ENCODE measurements at regions not wholly inside any gene's neighbourhood (a gene's known extent, or its start where the extent isn't known, plus 50 kb on each side); places are given as distances from the start of the nearest gene placed in this dataset.

DNA sequence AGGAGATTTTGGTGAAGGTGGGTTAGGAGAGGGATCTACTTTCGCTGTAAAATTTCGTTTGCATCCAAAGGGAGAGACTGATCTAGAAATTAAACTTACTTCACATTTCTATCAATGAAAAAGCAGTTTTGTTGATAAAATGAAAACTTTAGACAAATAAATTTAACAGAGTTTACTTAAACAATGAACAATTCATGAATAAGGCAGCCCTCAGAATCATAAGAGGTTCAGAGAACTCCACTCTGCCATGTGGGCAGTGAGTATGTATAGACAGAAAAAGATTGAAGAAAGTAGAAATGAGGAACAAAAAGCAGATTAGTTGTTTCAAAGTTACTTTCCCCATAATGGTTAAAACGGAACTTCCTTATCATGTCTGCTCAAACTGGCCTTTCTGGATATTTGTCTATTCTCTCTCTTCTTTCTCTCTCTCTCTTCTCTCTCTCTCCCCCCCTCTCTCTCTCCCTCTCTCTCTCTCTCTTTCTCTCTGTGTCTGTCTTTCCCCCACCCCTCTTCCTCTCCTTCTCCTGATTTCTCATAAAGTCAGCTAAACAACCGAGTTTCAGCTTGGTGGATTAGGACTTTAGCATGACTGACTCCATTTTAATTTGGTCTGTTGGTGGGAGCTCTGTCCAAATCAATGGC lies 248.9 kb downstream of the TJP1 start:
- WGBS, 2 donors, result 80 to 85% methylated on average over 4 of the region's 4 CpGs
- TF ChIP-seq POLR2AphosphoS5 (IDR thresholded peaks at IDR 0.05), result no peak
- TF ChIP-seq POLR2A (IDR thresholded peaks at IDR 0.05), result no peak
- TF ChIP-seq CTCF (IDR thresholded peaks at IDR 0.05), result no peak
- TF ChIP-seq EP300 (IDR thresholded peaks at IDR 0.05), result no peak

DNA sequence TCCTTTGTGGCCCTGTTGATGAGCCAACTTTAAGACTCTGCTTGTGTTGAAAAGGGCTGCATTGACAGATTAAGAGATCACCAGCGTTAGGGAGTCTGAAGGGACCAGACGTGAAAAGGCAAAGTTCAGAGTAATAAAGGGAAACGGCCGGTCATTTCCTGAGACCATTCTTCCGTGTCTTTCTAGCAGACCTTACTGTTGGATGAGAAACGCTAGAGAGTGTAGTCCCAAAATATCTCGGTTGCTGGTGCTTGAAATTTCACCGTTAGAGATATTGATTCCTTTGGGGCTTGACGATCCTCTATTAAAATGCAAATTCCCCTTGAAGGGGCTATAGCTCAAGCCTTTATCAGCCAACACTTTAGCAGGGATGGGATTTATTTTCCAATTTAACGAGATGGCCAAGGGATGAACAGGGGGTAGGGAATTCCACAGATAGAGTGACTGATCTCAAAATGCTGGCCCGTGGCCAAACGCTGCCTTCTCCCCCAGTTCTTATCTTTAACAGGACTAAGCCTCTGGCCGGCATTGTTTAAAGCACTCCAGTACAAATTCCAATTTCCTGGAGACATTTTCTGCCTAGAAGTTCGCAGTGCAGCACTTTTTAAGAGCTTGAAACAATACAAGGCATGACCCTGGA lies 250.4 kb downstream of the TJP1 start:
- H3K36me3 ChIP-seq, result no peaks in the 10 kb centered on the region
- DNase-seq (no peak), ATAC-seq (ENCODE audit: low FRiP score in 2 of 2) (no peak)
- TF ChIP-seq POLR2AphosphoS5 (IDR thresholded peaks at IDR 0.05) (no peak), CTCF (IDR thresholded peaks at IDR 0.05) (no peak), EP300 (IDR thresholded peaks at IDR 0.05) (no peak), POLR2A (IDR thresholded peaks at IDR 0.05) (no peak)
- H3K4me1 ChIP-seq, result peaks cover 4 to 39% (median 16%) of the 10 kb centered on the region in 4 donors
- 2 to 6% methylated on average over 14 of the region's 14 CpGs for WGBS, 2 donors
- H3K4me3 ChIP-seq, result peak overlapping the region in 3 of 4 donors; percentile 52 to 60 (median 57)
- H3K27me3 ChIP-seq, result peaks cover 0 to 18% (median 2%) of the 10 kb centered on the region in 4 donors
- no peaks in the 10 kb centered on the region for H3K9me3 ChIP-seq
- peak overlapping the region in 2 of 4 donors; percentile 4 to 44 for H3K27ac ChIP-seq

More for the DNA sequence above, 248.9 kb downstream of the TJP1 start:
- ATAC-seq (ENCODE audit: low FRiP score in 2 of 2) (no peak), DNase-seq (no peak)
- H3K4me3 ChIP-seq, result no peak overlapping the region
- peaks cover 0 to 18% (median 2%) of the 10 kb centered on the region in 4 donors for H3K27me3 ChIP-seq
- no peak overlapping the region for H3K27ac ChIP-seq
- H3K9me3 ChIP-seq, result no peaks in the 10 kb centered on the region
- no peaks in the 10 kb centered on the region for H3K36me3 ChIP-seq
- H3K4me1 ChIP-seq, result peaks cover 4 to 39% (median 16%) of the 10 kb centered on the region in 4 donors

DNA sequence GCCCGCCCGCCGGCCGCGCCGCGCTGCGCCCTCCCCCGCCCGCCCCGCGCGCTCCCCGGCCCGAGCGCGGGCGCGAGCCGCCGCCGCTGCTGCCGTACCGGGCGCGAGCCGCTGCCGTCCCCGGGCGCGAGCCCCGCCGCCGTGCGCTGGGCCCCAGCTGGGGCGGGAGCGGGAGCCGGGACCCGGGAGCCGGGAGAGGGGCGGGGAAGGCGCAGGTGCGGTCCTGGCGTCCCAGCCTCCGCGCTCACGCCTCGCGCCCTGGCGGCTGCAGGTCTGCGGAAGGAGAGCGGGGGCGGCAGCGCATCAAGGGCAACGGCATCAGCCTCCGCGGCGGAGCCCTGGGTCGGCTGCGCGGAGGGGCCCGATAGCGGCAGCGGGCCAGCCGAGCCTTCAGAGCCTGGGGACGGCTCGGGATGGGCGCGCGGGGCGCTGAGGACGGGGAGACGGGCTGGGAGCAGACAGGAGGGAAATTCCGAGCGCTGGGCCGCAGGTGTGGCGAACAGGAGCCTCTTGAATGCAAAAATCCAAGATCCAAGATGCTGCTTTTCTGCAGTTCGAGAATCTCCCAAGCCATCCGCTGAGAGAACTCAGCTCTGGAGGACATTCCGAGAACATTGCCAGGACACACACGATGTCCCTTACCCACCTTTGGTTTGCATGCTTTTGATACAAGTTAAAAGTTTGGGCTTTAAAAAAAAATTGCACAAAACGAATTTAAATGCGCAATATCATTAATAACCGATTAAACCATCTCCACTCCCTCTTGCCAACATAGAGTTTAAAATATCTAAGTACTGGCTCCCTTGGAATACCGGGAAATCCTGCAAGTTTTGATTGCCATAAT lies 251.1 kb downstream of the TJP1 start:
- H3K4me1 ChIP-seq, result peaks cover 4 to 39% (median 16%) of the 10 kb centered on the region in 4 donors
- ATAC-seq (ENCODE audit: low FRiP score in 2 of 2), result peak in 1 of 2 donors; percentile 21
- H3K36me3 ChIP-seq, result no peaks in the 10 kb centered on the region
- peak overlapping the region; percentile 7 to 60 (median 54) for H3K4me3 ChIP-seq
- TF ChIP-seq EP300 (IDR thresholded peaks at IDR 0.05), result no peak
- no peaks in the 10 kb centered on the region for H3K9me3 ChIP-seq
- peaks cover 0 to 18% (median 2%) of the 10 kb centered on the region in 4 donors for H3K27me3 ChIP-seq
- peak in 1 of 2 donors; percentile 85 for DNase-seq
- peak overlapping the region in 2 of 4 donors; percentile 4 to 61 for H3K27ac ChIP-seq
- 1 to 4% methylated on average over 11 to 18 of the region's 85 CpGs for WGBS, 2 donors

- Histone ChIP-seq H3K9me3 (no peaks in the 10 kb centered on the region), H3K27ac (peak overlapping the region in 1 of 4 donors; percentile 75), H3K27me3 (peaks cover 0 to 18% (median 2%) of the 10 kb centered on the region in 4 donors), H3K4me3 (peak overlapping the region; percentile 41 to 66 (median 56)), H3K4me1 (peaks cover 4 to 39% (median 16%) of the 10 kb centered on the region in 4 donors), H3K36me3 (no peaks in the 10 kb centered on the region)
- DNase-seq (peak in 1 of 2 donors; percentile 77), ATAC-seq (ENCODE audit: low FRiP score in 2 of 2) (no peak)
- 1% methylated on average over 43 of the region's 135 CpGs; no CpG with 5 or more reads in 1 of the 2 donors for WGBS, 2 donors
- TF ChIP-seq POLR2AphosphoS5 (IDR thresholded peaks at IDR 0.05), result no peak
- no peak for TF ChIP-seq EP300 (IDR thresholded peaks at IDR 0.05)
- TF ChIP-seq POLR2A (IDR thresholded peaks at IDR 0.05), result no peak
- no peak for TF ChIP-seq CTCF (IDR thresholded peaks at IDR 0.05)
Measured at GRCh38 chr15:29570121-29570947, 251.9 kb downstream of the TJP1 start.

Measured in upper lobe of left lung (tissue), 6 donors.